ENCODE measurements at regions not wholly inside any gene's neighbourhood (a gene's known extent, or its start where the extent isn't known, plus 50 kb on each side); places are given as distances from the start of the nearest gene placed in this dataset.

DNA sequence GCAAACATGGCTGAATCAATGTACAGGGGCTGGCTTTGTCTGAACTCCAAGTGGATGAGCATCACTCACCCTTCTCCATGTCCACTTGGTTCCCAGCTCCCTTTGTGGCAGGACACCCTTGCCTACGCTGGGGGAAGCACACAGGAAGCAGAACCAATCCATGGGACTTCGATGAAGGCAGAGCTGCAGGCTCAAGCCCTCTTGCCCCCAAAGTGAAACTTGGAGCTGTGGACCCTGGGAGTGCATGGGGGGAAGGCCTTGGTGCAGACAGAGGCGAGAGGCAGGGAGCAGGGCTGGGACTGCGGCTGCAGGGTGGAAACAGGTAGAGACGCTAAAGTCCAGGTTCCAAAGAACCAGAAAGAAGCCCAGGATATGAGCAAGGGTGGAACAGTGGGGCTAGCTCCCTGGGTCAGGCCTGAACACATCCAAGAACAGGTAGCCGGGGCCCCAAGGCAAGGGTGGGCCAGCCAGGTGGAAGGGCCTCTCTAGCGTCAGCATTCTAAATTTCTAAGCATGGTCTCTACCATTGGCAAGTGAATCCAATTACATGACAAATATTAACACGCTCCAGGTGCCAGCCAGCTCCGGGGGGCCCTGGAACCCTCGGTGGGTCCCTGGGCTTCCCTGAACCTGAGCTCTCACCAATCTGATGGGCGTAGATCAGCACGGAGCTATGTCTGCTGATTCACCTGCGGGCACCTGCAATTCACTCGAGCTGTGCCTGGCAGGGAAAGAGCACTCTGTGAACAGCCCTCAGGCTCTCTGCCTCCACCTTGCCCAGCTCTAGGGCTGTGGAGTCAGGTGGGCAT, 532.8 kb downstream of the BRD1 start:
- no peak for DNase-seq

DNA sequence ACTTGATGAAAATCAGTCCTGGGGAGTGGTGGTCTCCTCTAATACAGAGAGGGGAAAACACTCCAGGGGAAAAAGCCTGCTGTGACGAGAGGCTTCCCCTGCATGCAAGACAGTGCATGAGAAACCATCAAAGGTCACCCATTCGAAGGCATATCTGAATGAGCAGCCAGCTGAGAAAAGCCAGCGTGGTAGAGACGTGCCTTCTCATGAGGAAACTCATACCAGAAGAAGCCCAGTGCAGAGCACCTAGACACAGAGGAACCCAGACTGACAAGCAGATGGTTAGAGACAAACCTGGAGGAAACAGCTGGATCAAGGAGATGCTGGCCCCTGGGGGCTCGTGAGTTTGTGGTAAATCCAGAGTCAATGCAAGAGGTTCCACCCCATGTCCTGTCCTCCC, 534.8 kb downstream of the BRD1 start:
- DNase-seq = no peak

DNA sequence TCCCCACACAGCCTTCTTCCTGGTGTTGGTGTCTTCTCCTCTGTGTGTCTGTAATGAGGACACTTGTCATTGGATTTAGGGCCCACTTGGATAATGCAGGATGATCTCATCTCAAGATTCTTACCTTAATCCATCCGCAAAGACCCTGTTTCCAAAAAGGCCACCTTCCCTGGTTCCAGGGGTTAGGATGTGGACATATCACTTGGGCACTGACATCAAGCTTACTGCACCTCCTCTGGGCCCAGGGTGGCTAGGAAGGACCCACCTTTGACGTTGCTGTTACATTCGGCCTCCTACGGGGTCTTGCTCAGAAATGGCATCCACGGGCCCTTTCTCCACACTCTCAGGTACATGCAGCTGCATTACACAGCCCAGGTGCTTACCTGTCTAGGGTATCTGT, 535.9 kb downstream of the BRD1 start:
- DNase-seq = no peak

DNA sequence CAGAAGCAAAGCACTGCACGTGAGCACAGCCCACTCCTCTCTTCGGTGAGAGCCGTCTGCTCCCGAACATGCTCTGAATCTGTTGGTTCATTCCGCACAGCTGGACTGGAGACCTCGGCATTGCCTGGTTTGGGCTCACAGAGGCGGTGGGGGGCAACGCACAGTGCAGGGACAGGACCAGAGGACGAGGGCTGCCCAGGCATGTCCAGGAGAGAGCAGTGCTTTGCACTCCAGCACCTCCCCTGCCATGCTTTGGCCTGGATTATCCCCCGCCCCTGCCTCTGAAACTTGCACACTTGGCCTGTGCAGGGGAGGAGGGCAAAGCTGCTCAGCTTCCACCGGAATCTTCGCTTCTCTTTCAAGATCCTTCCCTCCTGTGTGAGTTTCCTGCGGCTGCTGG, 536.5 kb downstream of the BRD1 start:
- no peak for DNase-seq

DNA sequence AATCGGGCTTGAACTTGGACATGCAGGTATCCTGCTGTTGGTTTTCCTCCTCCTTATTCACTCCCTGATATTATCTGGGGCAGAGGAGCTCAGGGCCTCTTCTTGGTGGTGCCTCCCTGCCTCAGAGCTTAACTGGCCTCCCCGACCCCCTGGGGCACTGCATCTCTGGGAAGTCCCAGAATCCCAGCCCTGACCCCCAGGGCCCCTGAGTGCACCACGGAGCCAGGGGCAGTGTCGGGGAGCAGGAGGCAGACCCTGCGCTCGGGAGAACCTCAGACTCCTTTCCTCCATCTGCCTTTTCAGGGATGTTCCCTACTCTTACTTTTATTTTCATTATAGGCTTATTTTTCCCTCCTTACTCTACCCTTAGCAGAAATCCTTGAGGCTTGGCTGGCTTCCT, 537.0 kb downstream of the BRD1 start:
- DNase-seq = no peak

DNA sequence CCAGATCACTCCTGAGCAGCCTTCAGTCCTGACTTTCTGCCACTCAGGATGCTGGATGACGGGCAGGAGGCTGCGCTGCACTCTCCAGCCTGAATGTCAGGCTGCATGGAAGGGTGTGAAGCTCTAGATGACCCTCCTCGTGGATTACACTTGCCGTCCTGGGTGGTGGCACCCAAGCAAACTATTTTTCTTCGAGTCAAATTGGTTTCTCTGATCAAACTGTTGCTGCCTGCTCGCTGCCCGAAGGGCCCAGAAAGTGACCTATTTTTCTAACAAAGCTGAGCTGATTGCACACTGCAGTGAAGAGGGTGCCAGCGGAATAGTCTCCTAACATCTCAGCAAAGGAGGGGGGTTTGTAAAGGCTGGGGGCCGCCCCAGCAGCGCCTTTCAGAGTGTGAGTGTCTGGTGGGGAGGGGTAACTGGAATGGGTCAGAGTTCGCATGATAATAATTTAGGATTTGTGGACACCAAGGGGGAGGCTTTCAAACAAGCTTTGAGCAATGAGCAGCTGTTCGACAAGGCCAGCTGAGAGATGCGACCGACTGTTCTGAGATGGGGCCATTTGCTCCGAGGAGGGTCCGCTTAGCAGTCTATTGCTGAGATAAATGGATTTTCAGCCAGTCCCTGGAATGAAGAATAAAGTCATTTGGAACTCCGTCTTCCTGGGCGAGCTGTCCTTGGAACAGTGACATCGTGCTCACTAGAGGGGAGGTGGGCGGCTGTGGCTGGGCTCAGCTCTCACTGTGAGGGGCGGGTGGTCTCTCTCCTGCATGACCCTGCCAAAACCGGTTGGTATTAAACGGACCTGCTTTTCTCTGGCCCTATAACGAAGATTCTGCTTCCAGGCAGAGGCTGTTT, 537.6 kb downstream of the BRD1 start:
- DNase-seq = no peak

DNA sequence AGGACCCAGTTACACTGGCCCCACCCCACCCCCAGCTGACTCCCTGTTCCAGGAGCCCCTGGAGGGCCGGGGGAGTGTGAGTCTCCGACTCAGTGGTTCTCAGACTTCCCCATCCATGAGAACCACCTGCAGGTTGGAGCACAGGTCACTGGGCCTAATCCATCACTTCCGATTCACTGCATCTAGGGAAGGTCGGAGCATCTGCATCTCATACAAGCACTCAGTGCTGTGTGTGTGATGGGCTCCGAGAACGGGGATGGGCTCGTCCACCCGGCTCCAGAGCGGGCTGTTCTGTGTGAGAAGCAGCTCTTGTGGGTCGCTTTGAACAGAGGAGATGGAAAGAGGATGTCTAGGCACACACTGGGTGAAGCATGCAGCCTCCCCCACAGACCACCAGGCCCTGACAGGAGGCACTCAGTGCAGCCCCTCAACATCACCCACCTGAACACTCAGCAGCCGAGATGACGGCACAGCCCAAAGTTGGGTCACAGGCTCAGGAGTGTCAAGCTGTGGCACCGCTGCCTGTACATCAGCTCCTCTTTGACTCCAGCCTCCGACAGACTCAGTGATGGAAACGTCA, 541.4 kb downstream of the BRD1 start:
- DNase-seq = no peak

DNA sequence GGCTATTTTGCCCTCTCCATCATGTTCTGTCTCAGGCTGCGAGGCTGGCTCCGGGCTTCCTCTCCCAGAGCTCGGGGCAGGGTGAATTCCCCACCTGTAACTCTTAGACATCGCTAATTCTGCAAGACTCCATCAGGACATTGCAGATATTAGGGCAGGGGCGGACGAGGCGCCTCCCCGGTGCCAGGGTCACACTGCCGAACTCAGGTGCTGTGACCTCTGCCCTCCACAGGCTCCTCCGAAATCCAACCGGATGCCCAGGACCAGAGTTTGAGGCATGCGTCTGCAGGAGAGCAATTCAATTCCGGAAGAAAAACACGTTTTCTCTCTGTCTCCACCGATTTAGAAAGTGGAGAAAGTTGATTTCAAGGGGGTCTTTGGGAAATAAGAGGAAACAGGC, 542.7 kb downstream of the BRD1 start:
- DNase-seq = no peak

DNA sequence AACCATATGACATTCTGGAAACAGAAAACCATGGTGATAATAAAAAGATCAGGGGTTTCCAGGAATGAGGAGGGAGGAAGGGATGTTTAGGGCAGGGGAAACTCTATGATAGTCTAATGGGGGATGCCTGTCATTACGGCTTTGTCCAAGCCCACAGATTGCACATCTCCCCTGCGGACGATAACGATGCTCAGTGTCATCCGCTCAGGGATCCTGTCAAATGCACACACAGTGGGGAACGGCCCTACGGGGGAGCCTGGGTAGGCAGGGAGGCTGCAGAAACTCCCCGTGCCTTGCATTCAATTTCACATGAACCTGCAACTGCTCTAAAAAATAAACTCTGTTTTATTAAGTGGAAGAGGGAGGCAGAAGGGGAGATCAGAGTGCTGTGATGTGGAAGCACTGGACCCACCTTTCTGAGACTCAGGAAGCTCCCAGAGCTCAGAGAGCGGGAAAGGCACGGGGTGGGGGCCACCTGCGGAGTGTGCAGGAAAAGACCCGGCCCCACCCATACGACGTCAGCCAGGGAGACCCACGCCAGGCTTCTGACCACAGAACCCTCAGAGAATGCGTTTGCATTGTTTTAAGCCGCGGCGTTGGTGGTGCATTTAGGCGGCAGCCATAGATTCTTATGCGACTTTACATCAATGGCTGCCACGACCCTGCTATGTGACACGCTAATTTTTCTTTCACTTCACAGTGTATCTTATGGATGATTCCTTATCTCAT, 543.5 kb downstream of the BRD1 start:
- DNase-seq = no peak

DNA sequence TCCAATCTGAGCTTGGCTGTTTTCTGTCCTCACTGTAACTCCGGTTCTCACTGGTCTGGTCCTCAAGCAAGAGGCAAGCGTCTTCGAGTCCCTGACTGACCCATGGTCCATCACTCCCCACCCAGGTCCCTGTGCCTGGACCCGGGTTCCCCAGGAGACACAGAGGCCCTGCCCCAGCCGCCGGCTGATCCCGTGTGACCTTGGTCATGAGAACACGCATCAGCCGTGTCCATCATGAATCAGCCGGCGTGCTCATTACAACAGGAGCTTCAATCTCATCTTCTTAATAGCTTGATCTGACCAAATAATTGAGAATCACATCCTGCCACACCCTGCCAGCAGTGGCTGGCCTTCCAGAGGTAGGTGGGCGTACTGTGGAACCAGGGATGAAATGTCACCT, 545.1 kb downstream of the BRD1 start:
- DNase-seq = no peak

DNA sequence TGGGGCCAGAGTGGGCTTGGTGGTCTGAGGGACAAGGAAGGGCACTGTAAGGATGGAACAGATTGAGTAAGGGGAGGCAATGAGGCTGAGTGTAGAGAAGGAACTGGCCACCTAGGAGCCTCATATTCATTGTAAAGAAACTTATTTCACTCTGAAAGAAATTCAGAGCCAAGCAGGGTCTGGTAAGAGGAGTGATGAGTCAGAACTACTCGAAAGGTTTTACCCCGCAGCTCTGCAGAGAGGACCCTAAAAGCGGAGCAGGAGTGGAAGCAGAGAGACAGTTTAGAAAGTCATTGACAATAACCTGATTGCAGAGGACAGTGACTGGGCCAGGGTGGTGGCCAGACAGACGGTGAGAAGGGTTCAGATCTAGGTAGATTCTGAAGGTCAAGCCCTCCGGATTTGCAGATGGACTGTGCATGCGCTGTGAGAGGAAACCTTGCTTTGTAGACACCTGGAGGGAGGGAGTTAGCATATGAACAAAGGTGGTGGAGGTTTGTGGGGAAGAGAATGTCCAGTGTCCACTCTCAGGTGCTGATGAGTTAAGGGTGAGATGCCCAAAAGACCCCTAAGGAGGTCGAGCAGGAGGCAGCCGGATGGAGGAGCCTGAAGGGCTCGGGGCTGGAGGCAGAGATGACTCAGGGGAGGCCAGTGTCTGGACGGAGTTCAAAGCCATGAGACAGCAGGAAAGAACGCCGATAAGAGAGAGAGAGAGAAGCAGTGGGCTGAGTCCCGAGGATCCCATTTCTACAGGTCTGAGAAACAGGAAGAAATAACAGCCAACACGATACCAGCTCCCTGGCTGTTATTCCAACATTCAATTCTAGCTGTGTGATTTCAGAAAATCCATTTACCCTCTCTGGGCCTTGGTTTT, 546.0 kb downstream of the BRD1 start:
- no peak for DNase-seq

DNA sequence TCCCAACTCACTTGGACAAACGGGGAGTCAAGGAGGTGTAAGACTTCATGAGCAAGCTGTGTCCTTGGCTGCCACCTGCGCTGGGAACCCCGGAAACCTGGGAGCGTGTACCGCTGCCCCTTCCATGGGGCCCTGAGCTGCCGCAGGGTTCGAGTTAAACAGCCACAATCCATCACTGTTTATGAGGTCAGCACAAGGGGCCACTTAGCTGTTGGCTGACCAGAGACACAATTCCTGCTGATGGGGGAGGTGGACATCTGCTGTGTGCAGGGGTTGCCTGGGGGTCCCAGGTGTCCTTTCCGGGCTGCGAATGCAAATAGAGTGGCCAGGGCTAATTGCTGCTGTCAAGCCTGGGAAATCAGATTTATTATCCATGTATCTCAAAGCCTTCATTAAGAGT, 549.3 kb downstream of the BRD1 start:
- DNase-seq = no peak

DNA sequence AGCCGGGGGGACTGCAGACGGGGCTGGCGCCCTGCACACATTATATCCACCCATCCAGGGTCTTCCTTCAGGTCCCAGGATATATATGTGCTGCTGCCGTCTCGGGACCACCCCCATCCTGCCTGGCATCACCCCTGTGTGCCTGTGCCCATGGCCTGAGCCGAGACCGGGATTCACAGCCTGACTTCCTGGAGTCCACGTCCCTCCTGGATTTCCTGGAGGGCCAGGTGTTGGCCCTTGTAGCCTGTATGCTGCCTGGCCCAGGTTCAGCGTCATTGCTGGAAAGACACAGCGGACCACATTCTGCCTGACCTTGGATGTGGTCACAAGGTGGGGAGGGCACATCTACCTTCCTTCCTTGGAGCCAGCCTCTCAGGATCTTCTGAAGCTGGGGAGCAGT, 551.1 kb downstream of the BRD1 start:
- no peak for DNase-seq

DNA sequence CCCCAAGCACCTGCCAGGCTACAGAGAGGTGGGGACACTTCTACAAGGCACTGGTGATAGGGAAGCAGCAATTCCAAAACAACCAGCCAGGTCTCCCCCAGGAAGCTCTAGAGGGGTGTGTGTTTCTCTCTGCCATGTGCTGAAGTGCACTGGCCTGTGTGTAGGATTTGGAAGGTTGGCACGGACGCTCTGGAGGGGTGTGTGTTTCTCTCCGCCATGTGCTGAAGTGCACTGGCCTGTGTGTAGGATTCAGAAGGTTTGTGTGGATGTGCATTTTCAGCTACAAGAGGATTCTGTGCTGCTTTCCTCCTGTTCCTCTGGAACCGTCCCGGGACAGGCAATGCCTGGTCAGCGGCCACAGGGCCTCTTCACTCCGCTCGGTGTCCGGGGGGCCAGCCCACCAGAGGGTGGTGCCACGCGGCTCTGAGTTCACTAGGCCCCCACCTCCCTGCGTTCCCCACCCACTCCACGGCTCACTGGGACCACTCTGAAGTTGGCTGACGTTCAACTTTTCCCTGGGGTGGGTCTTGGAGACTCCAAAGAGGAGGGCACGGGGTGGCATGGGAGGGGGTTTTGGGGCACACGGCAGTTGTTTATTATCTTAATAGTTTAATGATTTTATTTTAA, 552.8 kb downstream of the BRD1 start:
- DNase-seq = no peak

DNA sequence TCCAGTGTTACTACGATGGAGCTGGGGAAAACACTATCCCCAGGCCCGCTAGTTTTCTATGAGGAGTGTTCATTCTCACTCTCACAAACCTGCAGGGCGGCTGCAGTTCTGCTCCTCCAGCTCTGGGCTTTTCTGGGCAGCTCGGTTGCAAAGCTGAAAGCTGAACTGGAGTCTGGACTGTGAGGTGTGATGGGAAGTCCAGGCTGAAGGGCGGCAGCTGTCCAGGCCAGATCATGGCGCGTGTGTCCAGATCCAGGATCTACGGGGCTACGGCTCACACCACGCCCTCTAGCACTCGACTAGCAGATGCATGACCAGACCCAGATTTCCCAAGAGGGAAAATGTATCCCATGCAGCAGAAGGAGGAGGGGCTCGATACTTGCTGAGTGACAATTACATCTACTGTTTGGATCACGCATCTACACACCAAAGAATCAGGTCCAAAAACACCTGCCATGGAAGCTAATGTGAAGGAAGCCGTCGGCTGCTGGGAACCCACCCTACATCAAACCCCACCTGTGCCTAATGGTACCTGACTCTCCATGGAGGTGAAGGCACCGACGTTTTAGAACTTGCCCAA, 555.0 kb downstream of the BRD1 start:
- DNase-seq = no peak

DNA sequence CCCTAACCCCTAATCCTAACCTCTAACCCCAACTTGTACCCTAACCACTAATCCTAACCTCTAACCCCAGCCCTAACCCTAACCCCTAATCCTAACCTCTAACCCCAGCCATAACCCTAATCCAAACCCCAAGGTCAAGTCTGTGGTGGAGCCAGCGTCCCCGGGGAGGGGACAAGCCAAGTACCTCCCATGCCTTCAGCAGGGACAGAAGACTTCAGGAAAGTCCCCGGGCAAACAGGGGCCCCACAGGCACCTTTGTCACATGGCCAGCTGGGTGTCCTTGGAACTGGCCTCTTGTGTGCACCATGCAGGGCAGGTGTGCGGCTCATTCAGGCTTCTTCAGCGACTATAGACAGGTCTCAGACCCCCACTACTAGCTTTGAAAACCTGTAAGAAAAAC, 555.8 kb downstream of the BRD1 start:
- no peak for DNase-seq

DNA sequence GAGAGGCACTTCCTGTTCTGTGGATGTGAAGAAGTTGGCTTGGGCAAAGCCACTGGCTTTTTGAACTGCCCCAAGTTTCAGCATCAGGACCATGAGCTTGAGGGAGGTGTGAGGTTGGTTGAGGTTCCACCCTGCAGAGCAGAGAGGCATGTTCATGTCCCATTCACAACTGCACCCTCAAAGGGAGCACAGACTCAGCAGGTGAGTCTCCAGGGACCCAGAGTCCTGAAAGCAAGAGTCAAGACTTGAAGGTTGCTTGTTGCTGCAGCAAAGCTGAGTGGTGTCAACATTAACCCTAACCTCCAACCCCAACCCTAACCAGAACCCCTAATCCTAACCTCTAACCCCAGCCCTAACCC, 556.3 kb downstream of the BRD1 start:
- no peak for DNase-seq

DNA sequence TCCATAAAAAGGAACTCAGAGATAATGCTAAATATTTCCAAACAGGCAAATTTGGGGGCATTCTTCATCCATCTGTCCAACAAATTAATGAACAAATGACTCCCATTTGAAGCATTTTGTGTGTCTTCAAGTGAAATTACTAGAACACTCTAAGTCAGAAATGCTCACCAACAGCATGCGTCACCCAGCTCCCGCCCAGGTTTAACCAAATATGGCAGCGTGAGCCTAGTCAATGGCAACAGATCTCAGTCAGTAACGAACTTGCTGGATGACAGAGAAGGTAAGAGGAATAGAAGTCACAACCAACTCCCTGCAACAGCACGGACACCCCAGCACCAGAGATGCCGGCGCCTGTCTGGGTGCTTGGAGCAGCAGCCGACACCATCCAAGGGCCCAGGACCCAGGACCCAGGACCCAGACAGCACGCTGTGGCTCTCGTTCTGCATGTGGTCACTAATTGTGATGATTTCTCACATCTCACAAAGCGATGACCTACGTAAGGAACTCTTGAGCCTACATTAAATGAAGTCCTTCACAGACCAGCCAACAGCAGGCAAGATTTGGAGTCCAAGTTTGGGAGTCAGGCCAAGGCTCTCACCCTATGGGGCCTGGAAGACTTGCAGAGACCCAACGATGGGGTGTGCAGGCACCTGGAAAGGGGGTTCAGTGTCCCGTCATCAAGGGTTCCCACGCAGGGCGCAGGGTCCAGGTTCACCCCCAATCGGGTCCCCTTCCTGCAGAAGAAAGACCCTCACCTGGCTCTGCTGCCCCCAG, 556.9 kb downstream of the BRD1 start:
- DNase-seq = no peak

DNA sequence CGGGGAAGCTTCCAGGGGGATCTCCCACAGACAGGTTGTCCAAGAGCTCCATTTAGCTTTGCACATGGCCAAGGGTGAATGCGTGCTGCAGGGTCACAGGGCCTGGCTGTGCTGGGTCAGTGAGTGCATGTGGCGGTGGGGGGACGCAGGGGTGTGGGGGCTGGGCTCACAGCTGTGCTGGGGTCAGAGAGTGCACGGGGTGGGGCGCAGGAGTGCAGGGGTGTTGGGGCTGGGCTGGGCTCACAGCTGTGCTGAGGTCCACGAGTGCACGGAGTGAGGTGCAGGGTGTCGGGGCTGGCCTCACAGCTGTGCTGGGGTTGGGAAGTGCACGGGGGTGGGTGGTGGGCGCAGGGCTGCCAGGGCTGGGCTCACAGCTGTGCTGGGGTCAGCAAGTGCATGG, 557.7 kb downstream of the BRD1 start:
- DNase-seq = no peak

DNA sequence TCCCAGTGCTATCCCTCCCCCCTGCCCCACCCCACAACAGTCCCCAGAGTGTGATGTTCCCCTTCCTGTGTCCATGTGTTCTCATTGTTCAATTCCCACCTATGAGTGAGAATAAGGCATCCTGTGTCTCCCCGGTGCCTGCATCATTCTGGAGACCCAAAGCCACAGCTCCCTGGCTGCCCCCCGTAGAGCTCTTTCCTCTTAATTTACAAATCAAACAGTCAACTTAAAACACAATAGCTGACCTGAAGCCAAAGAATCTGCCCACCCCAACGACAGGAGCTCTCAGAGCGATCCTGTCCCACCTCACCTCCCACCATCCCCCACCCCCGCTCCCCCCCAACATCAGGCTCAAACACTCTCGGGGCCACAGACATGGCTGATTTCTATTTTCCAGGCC, 558.3 kb downstream of the BRD1 start:
- DNase-seq = no peak

DNA sequence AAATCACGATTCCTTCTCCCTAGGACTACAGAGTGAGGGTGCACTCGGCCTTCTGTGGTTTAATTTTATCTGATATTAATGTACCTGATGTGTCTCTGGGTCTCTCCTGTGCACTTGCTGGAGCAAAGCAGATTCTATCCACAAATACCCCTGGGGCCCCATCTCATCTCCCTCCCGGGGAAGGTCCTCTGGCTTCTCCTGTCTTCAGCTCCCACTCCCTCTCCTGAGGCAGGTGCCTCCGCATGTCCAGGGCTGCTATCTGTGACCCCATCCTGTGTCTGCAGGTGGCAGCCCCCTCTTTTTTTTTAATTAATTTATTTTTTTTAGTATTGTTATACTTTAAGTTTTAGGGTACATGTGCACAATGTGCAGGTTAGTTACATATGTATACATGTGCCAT, 558.7 kb downstream of the BRD1 start:
- no peak for DNase-seq
